ENCODE measurements at regions not wholly inside any gene's neighbourhood (a gene's known extent, or its start where the extent isn't known, plus 50 kb on each side); places are given as distances from the start of the nearest gene placed in this dataset.
A peak's percentile ranks its signal among the peaks of the same experiment; 100 is the strongest.

GRCh38 chr10:124291001-124291701 lies 127.6 kb downstream of the OAT start:
- intact Hi-C loops (cut with DNase I), result no loop called here
- DNase-seq (ENCODE audit: low spot score) (peak; percentile 67), ATAC-seq (peak; percentile 80)

- peak; percentile 55 for ATAC-seq
- intact Hi-C loops (cut with DNase I), result no loop called here
- DNase-seq (ENCODE audit: low spot score), result peak; percentile 63
These were observed 128.6 kb downstream of the OAT start for GRCh38 chr10:124289851-124290795.

- ATAC-seq (no peak), DNase-seq (ENCODE audit: low spot score) (peak; percentile 48)
- intact Hi-C loops (cut with DNase I), result no loop called here
These were observed 129.5 kb downstream of the OAT start for GRCh38 chr10:124288928-124289850.

GRCh38 chr10:124288486-124288885 lies 130.2 kb downstream of the OAT start:
- DNase-seq (ENCODE audit: low spot score), result peak; percentile 3
- ATAC-seq, result no peak
- intact Hi-C loops (cut with DNase I), result no loop called here

GRCh38 chr10:124287791-124288190 lies 130.9 kb downstream of the OAT start:
- intact Hi-C loops (cut with DNase I), result no loop called here
- DNase-seq (ENCODE audit: low spot score), result peak; percentile 27
- ATAC-seq, result no peak

GRCh38 chr10:124287071-124287685 lies 131.5 kb downstream of the OAT start:
- DNase-seq (ENCODE audit: low spot score), result peak; percentile 40
- intact Hi-C loops (cut with DNase I), result no loop called here
- ATAC-seq, result no peak

- intact Hi-C loops (cut with DNase I), result no loop called here
- DNase-seq (ENCODE audit: low spot score) (no peak), ATAC-seq (no peak)
These were observed 132.1 kb downstream of the OAT start for GRCh38 chr10:124286621-124287020.

- peak; percentile 42 for DNase-seq (ENCODE audit: low spot score)
These were observed 132.9 kb downstream of the OAT start for GRCh38 chr10:124285587-124286527.

GRCh38 chr10:124283949-124284250 lies 134.8 kb downstream of the OAT start:
- no peak for DNase-seq (ENCODE audit: low spot score)
- no peak for ATAC-seq
- intact Hi-C loops (cut with DNase I), result no loop called here

More at GRCh38 chr10:124285587-124286527, 132.9 kb downstream of the OAT start:
- peak; percentile 38 for ATAC-seq
- intact Hi-C loops (cut with DNase I), result no loop called here

GRCh38 chr10:124283215-124283948 lies 135.3 kb downstream of the OAT start:
- no peak for ATAC-seq
- DNase-seq (ENCODE audit: low spot score), result no peak
- intact Hi-C loops (cut with DNase I), result no loop called here

GRCh38 chr10:124282326-124282725 lies 136.4 kb downstream of the OAT start:
- intact Hi-C loops (cut with DNase I), result no loop called here
- ATAC-seq (no peak), DNase-seq (ENCODE audit: low spot score) (no peak)

GRCh38 chr10:124281666-124282065 lies 137.1 kb downstream of the OAT start:
- no peak for DNase-seq (ENCODE audit: low spot score)
- intact Hi-C loops (cut with DNase I), result no loop called here
- no peak for ATAC-seq

GRCh38 chr10:124280916-124281315 lies 137.8 kb downstream of the OAT start:
- DNase-seq (ENCODE audit: low spot score) (no peak), ATAC-seq (no peak)
- intact Hi-C loops (cut with DNase I), result no loop called here

- intact Hi-C loops (cut with DNase I), result no loop called here
- no peak for ATAC-seq
- DNase-seq (ENCODE audit: low spot score), result no peak
These were observed 138.8 kb downstream of the OAT start for GRCh38 chr10:124279882-124280281.

GRCh38 chr10:124279298-124279697 lies 139.4 kb downstream of the OAT start:
- intact Hi-C loops (cut with DNase I), result no loop called here
- ATAC-seq, result no peak
- DNase-seq (ENCODE audit: low spot score), result no peak

- ATAC-seq (no peak), DNase-seq (ENCODE audit: low spot score) (no peak)
- intact Hi-C loops (cut with DNase I), result no loop called here
These were observed 140.4 kb downstream of the OAT start for GRCh38 chr10:124278356-124278755.

- intact Hi-C loops (cut with DNase I), result no loop called here
- DNase-seq (ENCODE audit: low spot score), result no peak
- ATAC-seq, result no peak
These were observed 145.6 kb downstream of the OAT start for GRCh38 chr10:124273141-124273540.

All from sciatic nerve (tissue), 2 donors.